ENCODE measurements at regions not wholly inside any gene's neighbourhood (a gene's known extent, or its start where the extent isn't known, plus 50 kb on each side); places are given as distances from the start of the nearest gene placed in this dataset.

DNA sequence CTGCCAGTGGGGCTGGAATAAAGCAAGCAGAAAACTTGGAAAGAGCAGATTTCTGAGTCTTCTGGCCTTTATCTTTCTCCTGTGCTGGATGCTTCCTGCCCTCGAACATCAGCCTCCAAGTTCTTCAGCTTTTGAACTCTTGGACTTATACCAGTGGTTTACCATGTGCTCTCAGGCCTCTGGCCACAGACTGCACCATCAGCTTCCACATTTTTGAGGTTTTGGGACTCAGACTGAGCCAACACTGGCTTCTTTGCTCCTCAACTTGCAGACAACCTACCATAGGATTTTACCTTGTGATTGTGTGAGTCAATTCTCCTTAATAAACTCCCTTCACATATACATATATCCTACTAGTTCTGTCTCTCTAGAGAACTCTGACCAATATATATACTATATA, 706.6 kb downstream of the NR2F2 start:
- BruUV-seq (replicated peaks), result no TSS peak
- H3K27ac ChIP-seq (ENCODE audit: extremely low read length, insufficient read depth, low read length), result no peak overlapping the region
- no peaks in the 10 kb centered on the region for H3K27me3 ChIP-seq (ENCODE audit: control insufficient read depth in 1 of 2, insufficient read depth in 2 of 2, low read length in 2 of 2)
- H3K9me3 ChIP-seq (ENCODE audit: low read length), result peaks cover 65% of the 10 kb centered on the region
- in situ Hi-C loops (cut with HindIII; ENCODE audit: extremely low pct_ligation_motif_present, low pct_unique_long_range_greater_than_20kb) (no loop called here), intact Hi-C loops (cut with micrococcal nuclease; ENCODE audit: unreplicated experiment) (no loop called here)
- H3K36me3 ChIP-seq (replicated peaks in 1 of 2; ENCODE audit: control insufficient read depth in 1 of 2, insufficient read depth in 2 of 2, low read length in 2 of 2), result no peaks in the 10 kb centered on the region
- H3K4me3 ChIP-seq (replicated peaks in 1 of 3; ENCODE audit: insufficient read depth in 1 of 3, low read depth in 2 of 3, low read length in 3 of 3), result no peak overlapping the region
- no peaks in the 10 kb centered on the region for H3K4me1 ChIP-seq (ENCODE audit: insufficient read depth, low read length)
- ChIA-PET POLR2A (no interaction called here), CTCF (ENCODE audit: low intra/inter-chr PET ratio, low total read pairs) (no interaction called here)
- no peak for DNase-seq (ENCODE audit: low spot score)
- no peak overlapping the region for H3K9ac ChIP-seq (ENCODE audit: insufficient read depth, low read depth, low read length)
- no peak for ATAC-seq
- H4K20me1 ChIP-seq (ENCODE audit: insufficient read depth, low read length), result no peaks in the 10 kb centered on the region
- no peak overlapping the region for H2AFZ ChIP-seq (ENCODE audit: low read length)
- 0% methylated on average over 1 of the region's 1 CpG for WGBS (ENCODE audit: low lambda C conversion rate)
- no peaks in the 10 kb centered on the region for H3K79me2 ChIP-seq (ENCODE audit: insufficient read depth, low read length)
- no peak overlapping the region for H3K4me2 ChIP-seq (ENCODE audit: low read depth, low read length)
- no peak for FAIRE-seq
- TF ChIP-seq CENPT (CRISPR knock-in tag; IDR thresholded peaks at IDR 0.05; ENCODE audit: low read depth), result no peak
- no peak for TF ChIP-seq FIP1L1 (IDR thresholded peaks at IDR 0.05; ENCODE audit: borderline replicate concordance, insufficient read depth, low read depth, low read length)
- TF ChIP-seq, protein P1, sequence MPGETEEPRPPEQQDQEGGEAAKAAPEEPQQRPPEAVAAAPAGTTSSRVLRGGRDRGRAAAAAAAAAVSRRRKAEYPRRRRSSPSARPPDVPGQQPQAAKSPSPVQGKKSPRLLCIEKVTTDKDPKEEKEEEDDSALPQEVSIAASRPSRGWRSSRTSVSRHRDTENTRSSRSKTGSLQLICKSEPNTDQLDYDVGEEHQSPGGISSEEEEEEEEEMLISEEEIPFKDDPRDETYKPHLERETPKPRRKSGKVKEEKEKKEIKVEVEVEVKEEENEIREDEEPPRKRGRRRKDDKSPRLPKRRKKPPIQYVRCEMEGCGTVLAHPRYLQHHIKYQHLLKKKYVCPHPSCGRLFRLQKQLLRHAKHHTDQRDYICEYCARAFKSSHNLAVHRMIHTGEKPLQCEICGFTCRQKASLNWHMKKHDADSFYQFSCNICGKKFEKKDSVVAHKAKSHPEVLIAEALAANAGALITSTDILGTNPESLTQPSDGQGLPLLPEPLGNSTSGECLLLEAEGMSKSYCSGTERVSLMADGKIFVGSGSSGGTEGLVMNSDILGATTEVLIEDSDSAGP (CRISPR knock-in tag; IDR thresholded peaks at IDR 0.05; ENCODE audit: borderline replicate concordance), result no peak
- TF ChIP-seq BCL6 (CRISPR knock-in tag; IDR thresholded peaks at IDR 0.05), result no peak
- TF ChIP-seq, protein P2, sequence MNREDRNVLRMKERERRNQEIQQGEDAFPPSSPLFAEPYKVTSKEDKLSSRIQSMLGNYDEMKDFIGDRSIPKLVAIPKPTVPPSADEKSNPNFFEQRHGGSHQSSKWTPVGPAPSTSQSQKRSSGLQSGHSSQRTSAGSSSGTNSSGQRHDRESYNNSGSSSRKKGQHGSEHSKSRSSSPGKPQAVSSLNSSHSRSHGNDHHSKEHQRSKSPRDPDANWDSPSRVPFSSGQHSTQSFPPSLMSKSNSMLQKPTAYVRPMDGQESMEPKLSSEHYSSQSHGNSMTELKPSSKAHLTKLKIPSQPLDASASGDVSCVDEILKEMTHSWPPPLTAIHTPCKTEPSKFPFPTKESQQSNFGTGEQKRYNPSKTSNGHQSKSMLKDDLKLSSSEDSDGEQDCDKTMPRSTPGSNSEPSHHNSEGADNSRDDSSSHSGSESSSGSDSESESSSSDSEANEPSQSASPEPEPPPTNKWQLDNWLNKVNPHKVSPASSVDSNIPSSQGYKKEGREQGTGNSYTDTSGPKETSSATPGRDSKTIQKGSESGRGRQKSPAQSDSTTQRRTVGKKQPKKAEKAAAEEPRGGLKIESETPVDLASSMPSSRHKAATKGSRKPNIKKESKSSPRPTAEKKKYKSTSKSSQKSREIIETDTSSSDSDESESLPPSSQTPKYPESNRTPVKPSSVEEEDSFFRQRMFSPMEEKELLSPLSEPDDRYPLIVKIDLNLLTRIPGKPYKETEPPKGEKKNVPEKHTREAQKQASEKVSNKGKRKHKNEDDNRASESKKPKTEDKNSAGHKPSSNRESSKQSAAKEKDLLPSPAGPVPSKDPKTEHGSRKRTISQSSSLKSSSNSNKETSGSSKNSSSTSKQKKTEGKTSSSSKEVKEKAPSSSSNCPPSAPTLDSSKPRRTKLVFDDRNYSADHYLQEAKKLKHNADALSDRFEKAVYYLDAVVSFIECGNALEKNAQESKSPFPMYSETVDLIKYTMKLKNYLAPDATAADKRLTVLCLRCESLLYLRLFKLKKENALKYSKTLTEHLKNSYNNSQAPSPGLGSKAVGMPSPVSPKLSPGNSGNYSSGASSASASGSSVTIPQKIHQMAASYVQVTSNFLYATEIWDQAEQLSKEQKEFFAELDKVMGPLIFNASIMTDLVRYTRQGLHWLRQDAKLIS (CRISPR knock-in tag; IDR thresholded peaks at IDR 0.05), result no peak
- TF ChIP-seq, protein P3, sequence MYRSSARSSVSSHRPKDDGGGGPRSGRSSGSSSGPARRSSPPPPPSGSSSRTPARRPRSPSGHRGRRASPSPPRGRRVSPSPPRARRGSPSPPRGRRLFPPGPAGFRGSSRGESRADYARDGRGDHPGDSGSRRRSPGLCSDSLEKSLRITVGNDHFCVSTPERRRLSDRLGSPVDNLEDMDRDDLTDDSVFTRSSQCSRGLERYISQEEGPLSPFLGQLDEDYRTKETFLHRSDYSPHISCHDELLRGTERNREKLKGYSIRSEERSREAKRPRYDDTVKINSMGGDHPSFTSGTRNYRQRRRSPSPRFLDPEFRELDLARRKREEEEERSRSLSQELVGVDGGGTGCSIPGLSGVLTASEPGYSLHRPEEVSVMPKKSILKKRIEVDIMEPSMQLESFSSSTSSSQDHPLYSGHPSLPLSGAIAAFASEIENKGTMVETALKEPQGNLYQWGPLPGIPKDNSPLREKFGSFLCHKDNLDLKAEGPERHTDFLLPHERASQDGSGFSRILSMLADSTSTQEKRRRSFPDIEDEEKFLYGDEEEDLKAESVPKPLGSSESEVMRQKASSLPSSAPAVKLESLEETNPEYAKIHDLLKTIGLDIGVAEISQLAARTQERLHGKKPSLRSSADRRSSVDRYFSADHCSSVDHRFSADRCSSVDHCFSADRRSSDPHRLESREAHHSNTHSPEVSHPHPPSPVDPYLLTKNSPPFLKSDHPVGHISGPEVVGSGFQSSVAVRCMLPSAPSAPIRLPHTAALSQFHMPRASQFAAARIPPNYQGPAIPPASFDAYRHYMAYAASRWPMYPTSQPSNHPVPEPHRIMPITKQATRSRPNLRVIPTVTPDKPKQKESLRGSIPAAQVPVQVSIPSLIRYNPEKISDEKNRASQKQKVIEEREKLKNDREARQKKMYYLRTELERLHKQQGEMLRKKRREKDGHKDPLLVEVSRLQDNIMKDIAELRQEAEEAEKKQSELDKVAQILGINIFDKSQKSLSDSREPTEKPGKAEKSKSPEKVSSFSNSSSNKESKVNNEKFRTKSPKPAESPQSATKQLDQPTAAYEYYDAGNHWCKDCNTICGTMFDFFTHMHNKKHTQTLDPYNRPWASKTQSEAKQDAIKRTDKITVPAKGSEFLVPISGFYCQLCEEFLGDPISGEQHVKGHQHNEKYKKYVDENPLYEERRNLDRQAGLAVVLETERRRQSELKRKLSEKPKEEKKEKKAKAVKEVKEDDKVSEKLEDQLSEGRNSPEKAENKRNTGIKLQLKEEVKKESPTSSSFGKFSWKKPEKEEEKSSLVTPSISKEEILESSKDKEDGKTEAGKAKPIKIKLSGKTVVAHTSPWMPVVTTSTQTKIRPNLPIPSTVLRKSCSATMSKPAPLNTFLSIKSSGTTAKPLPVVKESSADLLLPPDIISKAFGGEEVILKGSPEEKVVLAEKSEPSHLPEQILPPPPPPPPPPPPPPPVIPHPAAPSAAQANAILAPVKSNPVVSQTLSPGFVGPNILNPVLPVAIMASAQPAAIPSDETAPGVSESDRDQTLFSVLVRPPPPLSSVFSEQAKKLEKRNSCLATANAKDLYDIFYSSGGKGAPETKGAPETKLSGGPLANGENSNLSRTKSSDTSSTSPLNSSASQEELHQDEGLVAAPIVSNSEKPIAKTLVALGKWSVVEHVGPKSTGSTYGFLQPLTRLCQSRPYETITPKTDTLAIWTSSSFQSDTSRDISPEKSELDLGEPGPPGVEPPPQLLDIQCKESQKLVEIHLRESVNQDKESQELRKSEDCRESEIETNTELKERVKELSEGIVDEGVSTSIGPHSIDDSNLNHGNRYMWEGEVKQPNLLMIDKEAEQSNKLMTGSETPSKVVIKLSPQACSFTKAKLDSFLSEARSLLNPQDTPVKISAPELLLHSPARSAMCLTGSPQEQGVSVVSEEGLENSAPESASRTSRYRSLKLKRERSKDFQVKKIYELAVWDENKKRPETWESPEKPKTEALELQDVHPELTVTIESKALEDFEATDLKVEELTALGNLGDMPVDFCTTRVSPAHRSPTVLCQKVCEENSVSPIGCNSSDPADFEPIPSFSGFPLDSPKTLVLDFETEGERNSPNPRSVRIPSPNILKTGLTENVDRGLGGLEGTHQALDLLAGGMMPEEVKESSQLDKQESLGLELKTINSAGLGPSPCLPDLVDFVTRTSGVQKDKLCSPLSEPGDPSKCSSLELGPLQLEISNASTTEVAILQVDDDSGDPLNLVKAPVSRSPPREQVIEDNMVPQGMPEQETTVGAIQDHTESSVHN (CRISPR knock-in tag; IDR thresholded peaks at IDR 0.05), result no peak
- TF ChIP-seq MTA1 (CRISPR knock-in tag; IDR thresholded peaks at IDR 0.05; ENCODE audit: borderline replicate concordance), result no peak

All from HepG2 (cell line).